GM19468 (cell line): ENCODE measurements at regions not wholly inside any gene's neighbourhood (a gene's known extent, or its start where the extent isn't known, plus 50 kb on each side); places are given as distances from the start of the nearest gene placed in this dataset.

Source experiments
- ATAC-seq: cut with Tn5 transposase; IDR thresholded peaks from one replicate; pipeline ENCODE4 v1.9.1; 2021; ENCODE audit warnings: mild to moderate bottlenecking, moderate library complexity, moderate number of reproducible peaks; ENCODE audit not compliant: unreplicated experiment; ENCODE audit errors: extremely low read depth

DNA sequence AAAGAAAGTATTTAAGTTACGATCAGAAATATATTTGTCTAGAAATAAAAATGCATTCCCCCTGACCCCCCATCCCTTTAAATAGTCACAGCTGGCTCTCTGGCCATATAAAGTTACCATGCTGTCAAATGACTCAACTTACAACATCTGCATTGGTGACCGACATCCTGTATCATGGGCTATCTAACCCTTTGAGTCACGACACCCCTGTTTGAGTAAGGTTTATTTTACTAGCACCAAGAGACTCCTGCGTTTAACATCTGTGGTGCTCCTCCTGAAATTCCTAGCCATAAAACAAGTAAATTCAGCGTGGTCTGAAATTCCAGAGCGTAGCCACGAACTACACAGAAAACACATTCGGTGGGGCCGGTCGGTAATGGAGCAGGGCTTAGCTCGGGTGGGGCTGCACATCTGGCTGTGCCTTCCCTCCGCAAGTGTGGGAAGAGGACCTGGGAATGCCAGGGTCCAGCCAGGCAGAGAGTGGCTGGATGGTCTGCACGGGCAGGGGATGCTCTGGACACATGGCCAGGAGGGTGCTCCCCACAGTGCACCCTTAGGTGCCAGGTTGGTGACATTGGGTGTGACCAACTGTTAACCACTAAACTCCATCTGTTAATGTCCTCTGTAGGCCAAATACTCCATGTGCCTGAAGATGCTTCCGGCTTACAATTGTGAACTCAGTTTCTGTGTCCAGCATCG, 53.0 kb upstream of the CLDN14 start:
- ATAC-seq = no peak

DNA sequence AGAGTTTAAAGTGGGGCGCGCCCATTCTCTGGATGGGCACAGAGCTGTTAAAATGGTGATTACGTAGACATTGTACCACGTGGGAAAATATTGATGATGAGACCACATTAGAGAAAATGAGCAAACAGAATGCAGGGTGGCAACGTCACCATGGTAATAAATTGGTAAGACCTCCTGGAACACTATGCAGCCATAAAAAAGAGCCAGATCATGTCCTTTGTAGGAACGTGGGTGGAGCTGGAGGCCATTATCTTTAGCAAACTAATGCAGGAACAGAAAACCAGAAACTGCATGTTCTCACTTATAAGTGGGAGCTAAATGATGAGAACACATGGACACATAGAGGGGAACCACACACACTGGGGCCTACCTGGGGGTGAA, 53.5 kb upstream of the CLDN14 start:
- no peak for ATAC-seq

GRCh38 chr21:36534656-36535055, 54.7 kb upstream of the CLDN14 start:
- ATAC-seq = no peak

- peak; percentile 70 for ATAC-seq
Measured at GRCh38 chr21:36535618-36536241, 55.8 kb upstream of the CLDN14 start.

GRCh38 chr21:36538761-36539160, 58.8 kb upstream of the CLDN14 start:
- no peak for ATAC-seq

GRCh38 chr21:36539434-36540150, 59.7 kb upstream of the CLDN14 start:
- ATAC-seq = no peak

DNA sequence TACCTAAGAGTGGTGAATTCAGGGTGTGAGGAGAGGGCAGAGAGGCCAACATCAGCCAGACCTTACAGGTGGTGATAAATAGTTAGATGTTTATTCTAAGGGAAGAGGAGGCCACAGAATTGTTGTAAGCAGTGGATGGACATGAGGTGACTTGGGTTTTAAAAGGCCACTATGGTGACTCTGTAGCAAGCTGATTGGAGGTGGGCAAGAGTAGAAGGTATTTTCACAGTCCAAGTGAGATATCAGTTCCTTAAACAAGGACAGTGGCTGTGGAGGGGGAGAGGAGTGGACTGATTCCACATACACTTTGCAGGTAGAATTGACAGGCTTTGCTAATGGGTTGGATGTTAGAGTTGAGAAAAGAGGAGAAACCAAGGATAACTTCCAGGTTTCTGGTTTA, 60.8 kb upstream of the CLDN14 start:
- no peak for ATAC-seq

DNA sequence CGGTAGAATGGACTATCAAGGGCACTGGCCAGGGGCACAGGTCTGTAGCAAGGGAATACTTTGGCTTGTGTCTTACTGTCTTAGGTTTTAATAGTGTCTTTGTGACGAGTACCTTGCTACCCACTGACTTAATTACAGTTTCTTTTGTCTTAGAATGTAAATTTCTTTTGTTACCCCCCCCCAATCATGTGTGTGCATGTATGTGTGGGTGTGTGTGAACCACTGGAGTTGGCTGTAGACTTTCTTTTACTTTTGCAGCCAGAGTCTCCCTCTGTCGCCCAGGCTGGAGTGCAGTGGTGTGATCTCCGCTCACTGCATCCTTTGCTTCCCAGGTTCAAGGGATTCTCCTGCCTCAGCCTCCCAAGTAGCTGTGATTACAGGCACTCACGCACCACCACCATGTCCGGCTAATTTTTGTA, 61.8 kb upstream of the CLDN14 start:
- no peak for ATAC-seq

DNA sequence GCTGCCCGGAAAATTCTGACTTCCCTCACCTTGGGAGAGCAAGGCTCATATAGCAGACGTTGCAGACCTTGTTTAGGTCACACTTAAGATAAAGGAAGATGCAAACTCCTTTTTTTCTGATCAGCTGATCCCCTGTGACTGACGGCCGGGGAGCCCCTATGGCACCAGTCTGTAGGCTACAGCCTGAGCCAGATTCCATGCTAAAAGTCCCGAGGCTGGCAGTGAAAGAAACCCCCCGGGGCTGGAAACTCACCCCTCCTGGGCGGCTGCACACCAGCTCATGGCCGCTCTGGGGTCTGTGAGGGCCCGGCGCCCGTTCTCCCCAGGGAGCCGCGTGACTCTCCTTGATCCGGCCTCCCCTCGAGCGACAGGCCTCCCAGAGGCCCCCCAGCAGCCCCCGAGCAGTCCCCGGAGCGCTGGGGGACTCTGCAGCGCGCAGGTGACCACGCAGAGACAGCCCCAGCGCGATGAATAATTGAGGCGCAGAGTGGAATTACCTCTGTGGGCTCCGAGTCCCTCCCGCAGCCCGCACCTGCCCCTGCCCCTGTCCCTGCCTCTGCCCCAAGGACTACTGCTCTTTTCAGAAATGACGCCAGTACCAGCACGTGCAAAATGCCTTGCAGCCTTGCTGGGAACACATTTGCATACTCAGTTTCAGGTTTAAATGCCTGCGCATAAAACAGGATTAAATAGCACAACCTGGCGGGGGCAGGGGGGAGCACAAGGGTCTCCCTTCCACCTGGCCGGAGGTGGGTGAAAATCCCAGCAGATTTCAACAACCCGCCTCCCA, 62.6 kb upstream of the CLDN14 start:
- ATAC-seq = no peak

DNA sequence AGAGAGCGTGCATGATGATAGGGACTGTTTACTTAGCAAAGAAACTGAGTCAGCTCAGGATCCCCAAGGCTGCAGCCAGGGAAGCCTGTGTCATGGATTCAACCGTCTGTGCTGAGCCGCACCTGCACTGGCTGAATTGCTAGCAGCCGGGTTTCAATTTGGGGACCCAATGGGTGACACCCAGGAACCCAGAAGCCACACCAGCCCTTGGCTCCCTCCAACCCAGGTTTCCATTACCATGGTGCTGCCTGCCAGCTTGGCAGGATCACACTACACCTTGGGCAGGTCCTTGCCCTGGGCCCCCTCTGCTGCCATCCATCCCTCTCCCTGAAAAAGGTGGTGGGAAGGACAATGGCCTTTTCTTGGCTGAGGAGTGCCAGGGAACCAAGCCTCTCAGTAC, 64.0 kb upstream of the CLDN14 start:
- no peak for ATAC-seq

GRCh38 chr21:36544545-36544944, 64.6 kb upstream of the CLDN14 start:
- no peak for ATAC-seq

DNA sequence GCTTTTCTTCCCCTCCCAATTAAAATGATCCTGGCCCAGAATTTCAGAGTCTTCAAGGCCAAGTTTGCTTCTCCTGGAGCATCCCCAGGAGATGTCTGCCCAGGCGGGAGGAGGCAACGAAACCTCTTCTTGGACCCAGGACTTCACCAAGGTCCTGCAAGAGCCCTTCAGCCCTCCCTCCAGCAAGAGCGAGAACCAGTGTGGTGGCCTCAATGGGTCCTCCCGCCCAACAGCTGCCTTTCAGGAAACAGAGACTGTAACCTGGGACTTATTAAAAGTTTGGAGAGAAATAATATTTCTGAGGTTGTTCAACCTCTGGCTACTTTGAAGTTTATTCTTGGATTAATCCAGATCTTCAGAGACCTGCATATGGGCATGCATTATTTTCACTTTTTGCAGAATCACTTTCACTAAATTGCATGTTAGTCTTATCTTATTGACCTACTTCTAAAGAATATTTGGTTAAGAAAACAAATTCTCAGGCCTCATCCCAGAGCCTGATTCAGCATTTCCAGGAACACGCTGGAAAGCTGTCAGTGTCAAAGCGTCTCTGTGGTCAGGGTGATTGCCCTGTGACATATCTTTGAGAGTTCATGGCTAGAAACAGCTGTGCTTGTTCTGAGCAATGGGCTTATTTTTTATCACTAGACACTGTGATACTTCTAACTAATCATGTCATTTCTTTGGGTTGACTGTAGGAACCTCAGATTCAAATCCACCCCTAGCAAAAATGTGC, 66.0 kb upstream of the CLDN14 start:
- no peak for ATAC-seq

DNA sequence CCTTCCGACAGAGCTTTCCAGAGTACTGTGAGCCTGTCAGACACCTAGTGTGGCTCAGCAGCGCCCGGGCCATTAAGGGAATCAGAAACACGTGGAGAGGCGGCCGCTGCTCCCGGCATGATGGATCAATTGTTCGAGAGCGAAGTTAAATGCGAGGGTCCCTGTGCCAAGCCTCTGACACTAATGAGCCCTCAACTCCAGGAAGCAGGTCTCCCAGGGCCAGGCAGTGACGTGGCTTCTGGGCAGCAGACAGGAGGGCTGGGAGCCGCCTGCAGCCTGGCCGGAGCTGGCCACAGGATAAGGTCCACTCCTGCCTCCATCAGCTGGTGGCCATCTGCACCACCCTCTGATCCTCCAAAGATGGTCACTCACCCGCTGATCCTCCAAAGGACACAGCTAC, 67.5 kb upstream of the CLDN14 start:
- no peak for ATAC-seq

DNA sequence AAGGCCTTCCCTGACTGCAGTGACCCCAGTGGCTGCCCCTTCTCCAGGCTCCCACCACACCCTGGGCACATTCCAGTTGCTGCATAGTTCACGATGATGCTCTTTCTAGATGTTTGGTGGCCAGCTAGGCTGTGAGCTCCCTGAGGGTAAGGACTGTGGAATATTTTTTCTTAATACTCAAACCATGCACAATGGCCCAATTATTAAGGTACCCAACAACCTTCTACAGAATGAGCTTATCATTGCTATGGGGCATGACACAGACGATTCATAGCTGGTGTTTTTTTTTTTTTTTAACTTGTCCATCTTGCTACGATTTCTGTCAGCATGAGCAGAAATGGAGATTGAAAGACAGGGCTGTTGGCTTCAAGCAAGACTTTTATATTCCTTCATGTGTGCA, 68.9 kb upstream of the CLDN14 start:
- ATAC-seq = no peak

GRCh38 chr21:36549470-36549869, 69.5 kb upstream of the CLDN14 start:
- ATAC-seq = no peak

- no peak for ATAC-seq
Measured at GRCh38 chr21:36550761-36551160, 70.8 kb upstream of the CLDN14 start.

GRCh38 chr21:36551321-36551720, 71.4 kb upstream of the CLDN14 start:
- no peak for ATAC-seq

DNA sequence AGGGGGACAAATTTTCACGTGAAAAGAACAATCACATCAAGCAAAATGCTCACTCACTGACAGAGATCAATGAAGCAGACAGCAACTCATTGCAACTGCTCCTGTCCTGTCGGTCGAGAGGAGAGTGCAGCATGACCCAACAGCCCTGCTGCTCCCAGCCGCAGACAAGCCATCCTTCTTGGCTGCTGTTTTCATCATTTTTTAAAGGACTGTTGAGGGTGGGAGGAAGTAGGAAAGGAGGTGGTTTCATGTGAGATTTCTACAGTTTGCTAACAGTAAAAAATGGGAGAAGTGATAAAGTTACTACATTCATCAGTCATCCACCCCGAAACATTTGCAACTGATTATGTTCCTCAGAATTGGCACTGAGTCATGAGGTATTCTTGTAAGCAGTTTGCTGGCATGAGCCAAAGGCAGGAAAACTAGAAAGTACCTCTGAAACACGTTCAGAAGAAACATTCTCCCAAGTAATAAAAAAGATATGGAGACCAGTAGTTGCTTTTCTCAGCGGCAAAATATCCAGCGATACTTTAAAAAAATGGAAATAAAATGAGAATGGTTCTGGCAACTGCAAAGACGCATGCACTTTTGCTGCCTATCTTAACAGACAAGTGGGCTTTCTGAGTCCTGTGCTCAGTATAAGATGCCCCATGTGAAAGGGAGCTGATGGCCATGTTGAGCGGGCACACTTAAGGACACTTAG, 72.0 kb upstream of the CLDN14 start:
- no peak for ATAC-seq

GRCh38 chr21:36552434-36552785, 72.5 kb upstream of the CLDN14 start:
- ATAC-seq = no peak

DNA sequence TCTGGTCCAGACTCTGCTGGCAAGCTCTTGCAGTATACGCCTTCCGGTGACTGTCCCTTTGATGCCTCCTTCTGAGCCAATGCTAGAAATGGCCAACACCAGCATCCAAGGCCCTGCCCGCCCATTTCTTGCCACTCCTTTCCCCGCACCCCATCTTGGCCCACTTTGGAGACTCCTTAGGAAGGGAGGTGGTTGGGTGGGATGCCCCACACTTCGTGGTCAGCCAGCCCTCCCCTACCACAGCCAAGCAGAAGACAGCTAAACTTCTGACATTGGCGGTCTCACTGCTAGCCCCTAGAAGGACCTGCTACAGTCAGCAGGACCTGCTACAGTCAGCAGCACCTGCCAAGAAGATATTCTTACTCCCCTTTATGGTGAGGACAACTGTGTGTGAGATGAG, 73.5 kb upstream of the CLDN14 start:
- no peak for ATAC-seq
